IPS-15b (cell line): ENCODE measurements at regions not wholly inside any gene's neighbourhood (a gene's known extent, or its start where the extent isn't known, plus 50 kb on each side); places are given as distances from the start of the nearest gene placed in this dataset.
A peak's percentile ranks its signal among the peaks of the same experiment; 100 is the strongest.
"Not testable (repeated sequence)": the region's sequence is repeated elsewhere in the genome, so short reads cannot be mapped to it uniquely, and the experiment has no call there.

ENCODE experiments used
- H3K27me3 ChIP-seq: one replicate; pipeline ENCODE4 v1.6.1; 2013; ENCODE audit warnings: low read length; ENCODE audit not compliant: control insufficient read depth, insufficient read depth
- H3K36me3 ChIP-seq: one replicate; pipeline ENCODE4 v1.6.1; 2013; ENCODE audit warnings: low read length; ENCODE audit not compliant: control insufficient read depth, insufficient read depth
- H3K4me1 ChIP-seq: one replicate; pipeline ENCODE4 v1.6.1; 2013; ENCODE audit warnings: mild to moderate bottlenecking, low read length; ENCODE audit not compliant: control insufficient read depth, insufficient read depth
- H3K4me3 ChIP-seq: one replicate; pipeline ENCODE4 v1.5.1; 2013; ENCODE audit warnings: low read depth, low read length
- H3K9ac ChIP-seq: one replicate; pipeline ENCODE4 v1.6.1; 2013; ENCODE audit warnings: low read depth, mild to moderate bottlenecking, low read length
- H3K9me3 ChIP-seq: one replicate; pipeline ENCODE4 v1.6.1; 2013; ENCODE audit warnings: mild to moderate bottlenecking, low read length; ENCODE audit not compliant: control insufficient read depth, insufficient read depth

GRCh38 chr16:86727632-86728031 lies 149.3 kb downstream of the FOXL1 start:
- Histone ChIP-seq H3K9ac (no peak overlapping the region), H3K4me1 (no peaks in the 10 kb centered on the region), H3K36me3 (no peaks in the 10 kb centered on the region), H3K4me3 (no peak overlapping the region), H3K27me3 (peaks cover 9% of the 10 kb centered on the region), H3K9me3 (no peaks in the 10 kb centered on the region)

- peaks cover 15% of the 10 kb centered on the region for H3K27me3 ChIP-seq
- no peak overlapping the region for H3K4me3 ChIP-seq
- H3K9ac ChIP-seq = no peak overlapping the region
- peaks cover 8% of the 10 kb centered on the region for H3K4me1 ChIP-seq
- no peaks in the 10 kb centered on the region for H3K36me3 ChIP-seq
- no peaks in the 10 kb centered on the region for H3K9me3 ChIP-seq
Measured at GRCh38 chr16:86729686-86730085, 151.3 kb downstream of the FOXL1 start.

- H3K4me1 ChIP-seq = peaks cover 8% of the 10 kb centered on the region
- no peak overlapping the region for H3K4me3 ChIP-seq
- H3K9ac ChIP-seq = no peak overlapping the region
- H3K36me3 ChIP-seq = no peaks in the 10 kb centered on the region
- H3K27me3 ChIP-seq = peaks cover 15% of the 10 kb centered on the region
- no peaks in the 10 kb centered on the region for H3K9me3 ChIP-seq
Measured at GRCh38 chr16:86730086-86730485, 151.7 kb downstream of the FOXL1 start.

GRCh38 chr16:86730597-86730996 lies 152.2 kb downstream of the FOXL1 start:
- H3K27me3 ChIP-seq = peaks cover 15% of the 10 kb centered on the region

GRCh38 chr16:86732621-86733295 lies 154.4 kb downstream of the FOXL1 start:
- Histone ChIP-seq H3K9ac (no peak overlapping the region), H3K9me3 (no peaks in the 10 kb centered on the region), H3K27me3 (peaks cover 15% of the 10 kb centered on the region), H3K36me3 (no peaks in the 10 kb centered on the region), H3K4me3 (peak overlapping the region; percentile 23), H3K4me1 (peaks cover 8% of the 10 kb centered on the region)

More at GRCh38 chr16:86730597-86730996, 152.2 kb downstream of the FOXL1 start:
- Histone ChIP-seq H3K4me3 (no peak overlapping the region), H3K9me3 (no peaks in the 10 kb centered on the region), H3K9ac (no peak overlapping the region), H3K36me3 (no peaks in the 10 kb centered on the region), H3K4me1 (peaks cover 8% of the 10 kb centered on the region)

GRCh38 chr16:86733546-86734254 lies 155.4 kb downstream of the FOXL1 start:
- Histone ChIP-seq H3K36me3 (no peaks in the 10 kb centered on the region), H3K9ac (no peak overlapping the region), H3K9me3 (no peaks in the 10 kb centered on the region), H3K27me3 (peaks cover 12% of the 10 kb centered on the region), H3K4me3 (peak overlapping the region; percentile 23), H3K4me1 (peaks cover 8% of the 10 kb centered on the region)

- H3K36me3 ChIP-seq = no peaks in the 10 kb centered on the region
- H3K4me1 ChIP-seq = peaks cover 8% of the 10 kb centered on the region
- H3K4me3 ChIP-seq = no peak overlapping the region
- no peaks in the 10 kb centered on the region for H3K9me3 ChIP-seq
- H3K9ac ChIP-seq = no peak overlapping the region
- H3K27me3 ChIP-seq = peaks cover 10% of the 10 kb centered on the region
Measured at GRCh38 chr16:86734543-86735460, 156.5 kb downstream of the FOXL1 start.

GRCh38 chr16:86735727-86736126 lies 157.4 kb downstream of the FOXL1 start:
- H3K36me3 ChIP-seq = no peaks in the 10 kb centered on the region
- H3K9me3 ChIP-seq = no peaks in the 10 kb centered on the region
- H3K4me3 ChIP-seq = no peak overlapping the region
- peaks cover 8% of the 10 kb centered on the region for H3K4me1 ChIP-seq
- no peak overlapping the region for H3K9ac ChIP-seq
- H3K27me3 ChIP-seq = peaks cover 10% of the 10 kb centered on the region

- peaks cover 13% of the 10 kb centered on the region for H3K4me1 ChIP-seq
- H3K27me3 ChIP-seq = peaks cover 10% of the 10 kb centered on the region
- H3K4me3 ChIP-seq = no peak overlapping the region
- no peaks in the 10 kb centered on the region for H3K36me3 ChIP-seq
- H3K9me3 ChIP-seq = no peaks in the 10 kb centered on the region
- H3K9ac ChIP-seq = no peak overlapping the region
Measured at GRCh38 chr16:86736502-86736901, 158.2 kb downstream of the FOXL1 start.

GRCh38 chr16:86737083-86737482 lies 158.7 kb downstream of the FOXL1 start:
- Histone ChIP-seq H3K4me3 (no peak overlapping the region), H3K4me1 (peaks cover 16% of the 10 kb centered on the region), H3K27me3 (peaks cover 6% of the 10 kb centered on the region)

GRCh38 chr16:86738322-86738721 lies 160.0 kb downstream of the FOXL1 start:
- peaks cover 12% of the 10 kb centered on the region for H3K4me1 ChIP-seq
- H3K36me3 ChIP-seq, H3K9me3 ChIP-seq, H3K4me3 ChIP-seq, H3K9ac ChIP-seq, H3K27me3 ChIP-seq: not testable (repeated sequence)

More at GRCh38 chr16:86737083-86737482, 158.7 kb downstream of the FOXL1 start:
- H3K9ac ChIP-seq = no peak overlapping the region
- no peaks in the 10 kb centered on the region for H3K9me3 ChIP-seq
- H3K36me3 ChIP-seq = no peaks in the 10 kb centered on the region
